CD14-positive monocyte (primary cell): ENCODE measurements at regions not wholly inside any gene's neighbourhood (a gene's known extent, or its start where the extent isn't known, plus 50 kb on each side); places are given as distances from the start of the nearest gene placed in this dataset.
"Not testable (repeated sequence)": the region's sequence is repeated elsewhere in the genome, so short reads cannot be mapped to it uniquely, and the experiment has no call there.

Experiments
- DNase-seq, 3 donors: peaks; one replicate each; pipeline ENCODE4 v3.0.0-alpha.2; 2011 to 2022
- H2AFZ ChIP-seq: 2 replicates; pipeline ENCODE4 v1.6.0; 2012; ENCODE audit warnings: mild to moderate bottlenecking, low read depth, low read length, inconsistent platforms; ENCODE audit not compliant: insufficient read depth, poor library complexity, severe bottlenecking
- H3K27ac ChIP-seq, 2 donors: 1 replicate in 1 of 2; 2 replicates in 1 of 2; pipeline ENCODE4 v1.5.1; 2012 to 2013; ENCODE audit warnings: low read length in 2 of 2, control low read depth in 1 of 2, inconsistent platforms in 1 of 2, low read depth in 1 of 2, mild to moderate bottlenecking in 1 of 2
- H3K27me3 ChIP-seq, 2 donors: one replicate each; pipeline versions ENCODE4 v1.6.0 to v1.6.1; 2011 to 2013; ENCODE audit warnings: low read length in 2 of 2; ENCODE audit not compliant: control insufficient read depth in 2 of 2, insufficient read depth in 2 of 2
- H3K36me3 ChIP-seq, 2 donors: replicated peaks in 1 of 2; 1 replicate in 1 of 2; 2 replicates in 1 of 2; pipeline versions ENCODE4 v1.5.1 to v1.6.1; 2012 to 2013; ENCODE audit warnings: low read length in 2 of 2, control low read depth in 1 of 2, inconsistent platforms in 1 of 2, mild to moderate bottlenecking in 1 of 2; ENCODE audit not compliant: insufficient read depth in 2 of 2, control insufficient read depth in 1 of 2
- H3K4me1 ChIP-seq, 2 donors: 1 replicate in 1 of 2; 2 replicates in 1 of 2; pipeline versions ENCODE4 v1.5.1 to v1.6.1; 2012 to 2013; ENCODE audit warnings: low read length in 2 of 2, control low read depth in 1 of 2, inconsistent platforms in 1 of 2, mild to moderate bottlenecking in 1 of 2, moderate library complexity in 1 of 2; ENCODE audit not compliant: insufficient read depth in 2 of 2, control insufficient read depth in 1 of 2
- H3K4me2 ChIP-seq: replicated peaks from 2 replicates; pipeline ENCODE3; 2012; ENCODE audit warnings: low read length, moderate library complexity, mild to moderate bottlenecking; ENCODE audit not compliant: poor library complexity, severe bottlenecking; ENCODE audit errors: extremely low read depth
- H3K4me3 ChIP-seq, 3 experiments: fragments of 200-600 bp in 1 of 3; sonication (generic) in 1 of 3; replicated peaks in 1 of 3; 1 replicate in 2 of 3; 2 replicates in 1 of 3; pipeline ENCODE4 v1.5.1; 2011 to 2013; ENCODE audit warnings: low read length in 3 of 3, mild to moderate bottlenecking in 3 of 3, control low read depth in 2 of 3, low read depth in 2 of 3, inconsistent platforms in 1 of 3, moderate library complexity in 1 of 3
- H3K79me2 ChIP-seq: 2 replicates; pipeline ENCODE4 v1.6.0; 2012; ENCODE audit warnings: mild to moderate bottlenecking, control low read depth, inconsistent platforms, low read length, moderate library complexity; ENCODE audit not compliant: insufficient read depth
- H3K9ac ChIP-seq: 2 replicates; pipeline ENCODE4 v1.6.0; 2017; ENCODE audit warnings: low read length, mild to moderate bottlenecking; ENCODE audit not compliant: insufficient read depth, poor library complexity, severe bottlenecking
- H3K9me3 ChIP-seq, 2 donors: replicated peaks in 1 of 2; 1 replicate in 1 of 2; 2 replicates in 1 of 2; pipeline versions ENCODE4 v1.5.1 to v1.6.1; 2012 to 2013; ENCODE audit warnings: low read length in 2 of 2, control low read depth in 1 of 2; ENCODE audit not compliant: control insufficient read depth in 1 of 2, insufficient read depth in 1 of 2
- H4K20me1 ChIP-seq: 2 replicates; pipeline ENCODE4 v1.6.0; 2012; ENCODE audit warnings: mild to moderate bottlenecking, low read length, control low read depth, moderate library complexity; ENCODE audit not compliant: insufficient read depth
- H3K27ac Mint-ChIP-seq, 7 donors: one replicate each; pipeline ENCODE4 v1.8.0; 2020; ENCODE audit warnings: mild to moderate bottlenecking in 7 of 7, mixed read lengths in 7 of 7, moderate library complexity in 6 of 7, inconsistent platforms in 2 of 7
- H3K27me3 Mint-ChIP-seq, 3 donors: one replicate each; pipeline ENCODE4 v1.8.0; 2021 to 2022; ENCODE audit warnings: low read depth in 3 of 3, mild to moderate bottlenecking in 3 of 3, mixed read lengths in 3 of 3, moderate library complexity in 3 of 3, inconsistent platforms in 1 of 3
- H3K36me3 Mint-ChIP-seq, 2 donors: one replicate each; pipeline ENCODE4 v1.8.0; 2020; ENCODE audit warnings: mixed read lengths in 2 of 2, inconsistent platforms in 1 of 2, mild to moderate bottlenecking in 1 of 2
- H3K4me1 Mint-ChIP-seq: one replicate; pipeline ENCODE4 v1.8.0; 2020; ENCODE audit warnings: mild to moderate bottlenecking, mixed read lengths
- H3K4me3 Mint-ChIP-seq, 2 donors: one replicate each; pipeline ENCODE4 v1.8.0; 2020; ENCODE audit warnings: mild to moderate bottlenecking in 2 of 2, mixed read lengths in 2 of 2, moderate library complexity in 1 of 2
- H3K9me3 Mint-ChIP-seq, 7 donors: one replicate each; pipeline ENCODE4 v1.8.0; 2020 to 2022; ENCODE audit warnings: mixed read lengths in 7 of 7, mild to moderate bottlenecking in 6 of 7, moderate library complexity in 6 of 7, inconsistent platforms in 2 of 7
- CTCF ChIP-seq: fragments of 200-600 bp; IDR thresholded peaks from one replicate; pipeline ENCODE4 v1.8.0; 2022; ENCODE audit warnings: antibody characterized with exemption, mild to moderate bottlenecking
- WGBS: methylation state at CpG from one replicate; pipeline ENCODE4 v1.1.5; 2013; ENCODE audit warnings: missing lambda C conversion rate; ENCODE audit not compliant: insufficient coverage; 5-methylcytosine and 5-hydroxymethylcytosine counted together
- intact Hi-C, 2 donors: fragments of 100-400 bp; cut with micrococcal nuclease; formaldehyde crosslinking; loops; one replicate each; pipeline versions ENCODE4 v1.15.0 to v1.15.1; 2023

GRCh38 chr5:127170918-127171600 lies 97.8 kb upstream of the C5orf63 start:
- TF ChIP-seq CTCF, result no peak
- intact Hi-C loops, result no loop called here
- no peak for DNase-seq
- WGBS, result 96% methylated on average over 6 of the region's 10 CpGs
- H4K20me1 ChIP-seq, result no peaks in the 10 kb centered on the region
- peaks cover 4 to 11% (median 8%) of the 10 kb centered on the region in 7 donors for H3K9me3 Mint-ChIP-seq
- no peak overlapping the region for H3K27ac ChIP-seq
- H3K79me2 ChIP-seq, result no peaks in the 10 kb centered on the region
- no peaks in the 10 kb centered on the region for H3K36me3 Mint-ChIP-seq
- no peak overlapping the region for H3K9ac ChIP-seq
- H3K4me1 ChIP-seq, result no peaks in the 10 kb centered on the region
- H2AFZ ChIP-seq, result no peak overlapping the region
- no peak overlapping the region for H3K27ac Mint-ChIP-seq
- H3K4me1 Mint-ChIP-seq, result no peaks in the 10 kb centered on the region
- no peaks in the 10 kb centered on the region for H3K27me3 ChIP-seq
- peaks cover 0 to 4% (median 2%) of the 10 kb centered on the region in 3 donors for H3K27me3 Mint-ChIP-seq
- H3K36me3 ChIP-seq, result no peaks in the 10 kb centered on the region
- H3K4me3 ChIP-seq, result no peak overlapping the region
- peaks cover 0 to 8% of the 10 kb centered on the region in 2 donors for H3K9me3 ChIP-seq
- H3K4me3 Mint-ChIP-seq, result no peak overlapping the region
- no peak overlapping the region for H3K4me2 ChIP-seq

- Histone ChIP-seq H3K27me3 (no peaks in the 10 kb centered on the region), H3K9me3 (peaks cover 0 to 8% of the 10 kb centered on the region in 2 donors), H3K4me1 (no peaks in the 10 kb centered on the region), H3K9ac (no peak overlapping the region), H4K20me1 (no peaks in the 10 kb centered on the region), H3K79me2 (no peaks in the 10 kb centered on the region), H3K27ac (no peak overlapping the region), H3K36me3 (no peaks in the 10 kb centered on the region), H3K4me2 (no peak overlapping the region), H2AFZ (no peak overlapping the region), H3K4me3 (no peak overlapping the region)
- Mint-ChIP-seq H3K27me3 (peaks cover 0 to 2% (median 2%) of the 10 kb centered on the region in 3 donors), H3K36me3 (no peaks in the 10 kb centered on the region), H3K4me3 (no peak overlapping the region), H3K27ac (no peak overlapping the region), H3K9me3 (peaks cover 4 to 11% (median 9%) of the 10 kb centered on the region in 7 donors), H3K4me1 (no peaks in the 10 kb centered on the region)
- no peak for TF ChIP-seq CTCF
- WGBS, result 88% methylated on average over 1 of the region's 2 CpGs
- intact Hi-C loops, result no loop called here
- DNase-seq, result no peak
Measured at GRCh38 chr5:127176769-127177168, 103.5 kb upstream of the C5orf63 start.

- H3K4me1 ChIP-seq, H3K36me3 ChIP-seq, H3K27ac ChIP-seq, H3K36me3 Mint-ChIP-seq, H3K4me1 Mint-ChIP-seq, H3K4me2 ChIP-seq, H3K9me3 ChIP-seq, H3K27me3 ChIP-seq, H2AFZ ChIP-seq, H3K4me3 ChIP-seq, H3K4me3 Mint-ChIP-seq, intact Hi-C loops, H3K27me3 Mint-ChIP-seq, DNase-seq, H3K27ac Mint-ChIP-seq, H3K9me3 Mint-ChIP-seq, H3K79me2 ChIP-seq, H4K20me1 ChIP-seq, H3K9ac ChIP-seq: not testable (repeated sequence)
- WGBS, result 97% methylated on average over 7 of the region's 8 CpGs
Measured at GRCh38 chr5:127182631-127183030, 108.0 kb upstream of the MEGF10 start.
